ENCODE measurements at regions not wholly inside any gene's neighbourhood (a gene's known extent, or its start where the extent isn't known, plus 50 kb on each side); places are given as distances from the start of the nearest gene placed in this dataset.

- no peak for TF ChIP-seq ZBTB33 (IDR thresholded peaks at IDR 0.05; ENCODE audit: extremely low read depth, insufficient replicate concordance, low read length)
- TF ChIP-seq POLR2A (IDR thresholded peaks at IDR 0.05; ENCODE audit: borderline replicate concordance, extremely low read depth, insufficient read depth, insufficient read length): no peak
- no peak for TF ChIP-seq FOSL1 (IDR thresholded peaks at IDR 0.05; ENCODE audit: low read depth)
- no peak for TF ChIP-seq YY1 (IDR thresholded peaks at IDR 0.05; ENCODE audit: extremely low read depth, insufficient replicate concordance, low read depth, low read length)
- TF ChIP-seq EZH2phosphoT487 (IDR thresholded peaks at IDR 0.05; ENCODE audit: borderline replicate concordance): no peak
These were observed 664.5 kb downstream of the RAPGEF2 start (continued) for GRCh38 chr4:159767406-159767805.

- Histone ChIP-seq H3K4me2 (ENCODE audit: low read length) (no peak overlapping the region), H3K27ac (ENCODE audit: low read depth, low read length) (no peak overlapping the region), H3K4me3 (replicated peaks in 1 of 2; ENCODE audit: low read depth in 1 of 2, low read length in 2 of 2) (no peak overlapping the region), H3K27me3 (ENCODE audit: insufficient read depth, low read length) (no peaks in the 10 kb centered on the region), H3K4me1 (ENCODE audit: control insufficient read depth in 1 of 2, insufficient read depth in 2 of 2, low read length in 2 of 2) (no peaks in the 10 kb centered on the region), H3K79me2 (ENCODE audit: insufficient read depth, low read length) (no peaks in the 10 kb centered on the region), H3K9me3 (ENCODE audit: control insufficient read depth in 1 of 2, insufficient read depth in 1 of 2, low read depth in 1 of 2, low read length in 2 of 2) (no peaks in the 10 kb centered on the region), H4K20me1 (ENCODE audit: insufficient read depth) (no peaks in the 10 kb centered on the region), H2AFZ (ENCODE audit: low read depth, low read length, poor library complexity, severe bottlenecking) (peak overlapping the region; percentile 5), H3K36me3 (ENCODE audit: control insufficient read depth in 1 of 2, insufficient read depth in 2 of 2, low read length in 2 of 2) (no peaks in the 10 kb centered on the region), H3K9ac (ENCODE audit: low read length) (no peak overlapping the region), H3K9me2 (ENCODE audit: insufficient read depth) (no peaks in the 10 kb centered on the region)
- BruUV-seq (replicated peaks): no TSS peak
- RAD21 ChIA-PET (ENCODE audit: low non-redundant PET in 1 of 2, low total read pairs in 2 of 2, uncharacterized antibody in 2 of 2, unreplicated experiment in 2 of 2): no interaction called here
- POLR2A ChIA-PET: no interaction called here
- no peak for TF ChIP-seq POLR2A (IDR thresholded peaks at IDR 0.05; ENCODE audit: borderline replicate concordance, extremely low read depth, insufficient read depth, insufficient read length)
- no peak for TF ChIP-seq ATF3 (IDR thresholded peaks at IDR 0.05)
- no peak for TF ChIP-seq CBX3 (IDR thresholded peaks at IDR 0.05; ENCODE audit: low read depth)
- no peak for TF ChIP-seq EZH2 (IDR thresholded peaks at IDR 0.05)
- no peak for TF ChIP-seq FOSL1 (IDR thresholded peaks at IDR 0.05; ENCODE audit: low read depth)
- no peak for TF ChIP-seq POLR2AphosphoS5 (IDR thresholded peaks at IDR 0.05; ENCODE audit: low read depth, low read length)
- no peak for TF ChIP-seq REST (IDR thresholded peaks at IDR 0.05; ENCODE audit: low read depth)
- no peak for TF ChIP-seq YY1 (IDR thresholded peaks at IDR 0.05; ENCODE audit: extremely low read depth, insufficient replicate concordance, low read depth, low read length)
- no peak for TF ChIP-seq EZH2phosphoT487 (IDR thresholded peaks at IDR 0.05; ENCODE audit: borderline replicate concordance)
- no peak for TF ChIP-seq EGR1 (IDR thresholded peaks at IDR 0.05; ENCODE audit: low read depth)
- TF ChIP-seq TCF7L2 (IDR thresholded peaks at IDR 0.05; ENCODE audit: borderline replicate concordance, extremely low read depth, insufficient read depth, insufficient read length): no peak
- intact Hi-C loops (cut with micrococcal nuclease): no loop called here
- DNase-seq (ENCODE audit: low read depth, low spot score): no peak
- CTCF ChIA-PET: no interaction called here
- no peak for ATAC-seq
These were observed 665.1 kb downstream of the RAPGEF2 start for GRCh38 chr4:159768016-159768415.

All from HCT116 (cell line).